PFSK-1 (cell line): ENCODE measurements at regions not wholly inside any gene's neighbourhood (a gene's known extent, or its start where the extent isn't known, plus 50 kb on each side); places are given as distances from the start of the nearest gene placed in this dataset.

Experiments used
- REST ChIP-seq, 2 experiments: IDR thresholded peaks; 2 replicates each; pipeline versions ENCODE4 v1.6.1 to v1.8.0; 2011 to 2012; ENCODE audit warnings: low read depth in 2 of 2, low read length in 2 of 2, control low read depth in 1 of 2, inconsistent platforms in 1 of 2, mild to moderate bottlenecking in 1 of 2, moderate library complexity in 1 of 2; ENCODE audit not compliant: insufficient read depth in 1 of 2
- TAF1 ChIP-seq: IDR thresholded peaks from 2 replicates; pipeline ENCODE4 v1.6.1; 2012; ENCODE audit warnings: low read length, control low read depth, borderline replicate concordance; ENCODE audit not compliant: insufficient read depth

GRCh38 chr6:2307799-2308198 is 62.4 kb upstream of the GMDS start:
- TF ChIP-seq TAF1, result no peak
- TF ChIP-seq REST (IDR thresholded peaks at IDR 0.05; ENCODE audit: insufficient read depth in 1 of 2, low read depth in 2 of 2, low read length in 2 of 2), result no peak
